Nephron progenitor cell (in vitro differentiated cells): ENCODE measurements at regions not wholly inside any gene's neighbourhood (a gene's known extent, or its start where the extent isn't known, plus 50 kb on each side); places are given as distances from the start of the nearest gene placed in this dataset.

Experiments
- DNase-seq: peaks from one replicate; pipeline ENCODE4 v3.0.0; 2021
- H3K27ac Mint-ChIP-seq: 2 replicates; pipeline ENCODE4 v1.8.0; 2021; ENCODE audit warnings: mild to moderate bottlenecking, moderate library complexity, mixed read lengths
- H3K27me3 Mint-ChIP-seq: 2 replicates; pipeline ENCODE4 v1.8.0; 2021; ENCODE audit warnings: mild to moderate bottlenecking, low read depth, mixed read lengths; ENCODE audit not compliant: poor library complexity
- H3K36me3 Mint-ChIP-seq: 2 replicates; pipeline ENCODE4 v1.8.0; 2021; ENCODE audit warnings: low read depth, mixed read lengths
- H3K4me1 Mint-ChIP-seq: 2 replicates; pipeline ENCODE4 v1.8.0; 2021; ENCODE audit warnings: mixed read lengths
- H3K4me3 Mint-ChIP-seq: 2 replicates; pipeline ENCODE4 v1.8.0; 2021; ENCODE audit warnings: mild to moderate bottlenecking, moderate library complexity, mixed read lengths
- H3K9me3 Mint-ChIP-seq: 2 replicates; pipeline ENCODE4 v1.8.0; 2021; ENCODE audit warnings: mild to moderate bottlenecking, moderate library complexity, mixed read lengths
- TF ChIP-seq, protein P1 (sequence below): fragments of 200-600 bp; sonication (generic); IDR thresholded peaks from 2 replicates; pipeline ENCODE4 v1.5.0; 2021; ENCODE audit warnings: antibody characterized with exemption

DNA sequence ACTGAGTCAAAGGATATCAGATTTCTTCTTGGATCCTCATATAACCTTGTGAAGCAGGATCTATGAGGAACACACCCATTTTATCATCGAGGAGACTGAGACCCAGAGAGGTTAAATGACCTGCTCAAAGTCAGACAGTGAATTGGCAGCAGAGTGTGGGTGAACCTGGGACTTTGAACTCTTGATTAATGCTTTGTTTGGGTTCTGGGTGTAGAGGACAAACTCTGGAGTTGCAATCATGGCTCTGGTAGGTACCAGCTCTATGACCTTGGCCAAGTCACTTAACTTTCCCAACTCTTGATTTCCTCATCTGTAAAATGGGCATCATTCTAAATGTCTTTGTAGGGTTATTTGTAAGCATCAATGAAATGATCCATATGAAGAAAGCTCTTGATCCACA lies 166.4 kb downstream of the HAPSTR1 start:
- H3K27me3 Mint-ChIP-seq = no peaks in the 10 kb centered on the region
- DNase-seq = no peak
- peaks cover 9% of the 10 kb centered on the region for H3K9me3 Mint-ChIP-seq
- no peak overlapping the region for H3K27ac Mint-ChIP-seq
- TF ChIP-seq, protein P1, sequence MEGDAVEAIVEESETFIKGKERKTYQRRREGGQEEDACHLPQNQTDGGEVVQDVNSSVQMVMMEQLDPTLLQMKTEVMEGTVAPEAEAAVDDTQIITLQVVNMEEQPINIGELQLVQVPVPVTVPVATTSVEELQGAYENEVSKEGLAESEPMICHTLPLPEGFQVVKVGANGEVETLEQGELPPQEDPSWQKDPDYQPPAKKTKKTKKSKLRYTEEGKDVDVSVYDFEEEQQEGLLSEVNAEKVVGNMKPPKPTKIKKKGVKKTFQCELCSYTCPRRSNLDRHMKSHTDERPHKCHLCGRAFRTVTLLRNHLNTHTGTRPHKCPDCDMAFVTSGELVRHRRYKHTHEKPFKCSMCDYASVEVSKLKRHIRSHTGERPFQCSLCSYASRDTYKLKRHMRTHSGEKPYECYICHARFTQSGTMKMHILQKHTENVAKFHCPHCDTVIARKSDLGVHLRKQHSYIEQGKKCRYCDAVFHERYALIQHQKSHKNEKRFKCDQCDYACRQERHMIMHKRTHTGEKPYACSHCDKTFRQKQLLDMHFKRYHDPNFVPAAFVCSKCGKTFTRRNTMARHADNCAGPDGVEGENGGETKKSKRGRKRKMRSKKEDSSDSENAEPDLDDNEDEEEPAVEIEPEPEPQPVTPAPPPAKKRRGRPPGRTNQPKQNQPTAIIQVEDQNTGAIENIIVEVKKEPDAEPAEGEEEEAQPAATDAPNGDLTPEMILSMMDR = no peak
- H3K4me1 Mint-ChIP-seq = peaks cover 10% of the 10 kb centered on the region
- no peak overlapping the region for H3K4me3 Mint-ChIP-seq
- no peaks in the 10 kb centered on the region for H3K36me3 Mint-ChIP-seq

DNA sequence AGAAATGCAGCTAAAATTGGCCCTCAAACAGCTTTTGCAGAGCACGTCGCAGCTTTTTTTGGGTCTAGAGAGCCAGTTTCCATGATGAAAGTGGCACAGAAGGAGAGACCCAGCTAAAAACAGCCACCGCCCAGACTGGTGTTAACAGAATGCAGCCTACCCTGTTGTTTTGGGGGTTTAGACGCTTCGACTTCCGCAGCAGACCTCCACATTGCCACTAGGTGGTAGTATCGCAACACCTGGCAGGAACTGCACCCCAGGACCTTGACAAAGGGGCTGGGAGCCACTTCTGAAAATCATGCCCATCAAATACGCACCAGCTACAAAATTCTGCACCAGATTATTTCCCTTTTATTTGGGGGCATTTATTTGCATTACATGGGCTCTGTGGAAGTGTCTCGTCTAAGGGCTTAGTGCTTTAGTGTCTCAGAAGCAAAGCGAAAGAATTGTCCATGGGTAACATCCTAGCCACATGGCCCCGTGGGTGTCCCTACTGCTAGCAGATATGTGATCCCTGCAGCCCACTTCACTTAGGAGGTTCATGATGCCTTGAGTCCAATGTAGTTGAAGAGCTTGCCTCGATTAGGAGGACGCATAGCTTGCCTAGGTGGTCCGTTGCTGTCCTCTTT lies 167.1 kb downstream of the HAPSTR1 start:
- peak; percentile 61 for DNase-seq
- TF ChIP-seq, protein P1 = peak; percentile 80
- Mint-ChIP-seq H3K27ac (no peak overlapping the region), H3K4me1 (peaks cover 17% of the 10 kb centered on the region), H3K4me3 (no peak overlapping the region), H3K9me3 (peaks cover 9% of the 10 kb centered on the region), H3K27me3 (no peaks in the 10 kb centered on the region), H3K36me3 (no peaks in the 10 kb centered on the region)

DNA sequence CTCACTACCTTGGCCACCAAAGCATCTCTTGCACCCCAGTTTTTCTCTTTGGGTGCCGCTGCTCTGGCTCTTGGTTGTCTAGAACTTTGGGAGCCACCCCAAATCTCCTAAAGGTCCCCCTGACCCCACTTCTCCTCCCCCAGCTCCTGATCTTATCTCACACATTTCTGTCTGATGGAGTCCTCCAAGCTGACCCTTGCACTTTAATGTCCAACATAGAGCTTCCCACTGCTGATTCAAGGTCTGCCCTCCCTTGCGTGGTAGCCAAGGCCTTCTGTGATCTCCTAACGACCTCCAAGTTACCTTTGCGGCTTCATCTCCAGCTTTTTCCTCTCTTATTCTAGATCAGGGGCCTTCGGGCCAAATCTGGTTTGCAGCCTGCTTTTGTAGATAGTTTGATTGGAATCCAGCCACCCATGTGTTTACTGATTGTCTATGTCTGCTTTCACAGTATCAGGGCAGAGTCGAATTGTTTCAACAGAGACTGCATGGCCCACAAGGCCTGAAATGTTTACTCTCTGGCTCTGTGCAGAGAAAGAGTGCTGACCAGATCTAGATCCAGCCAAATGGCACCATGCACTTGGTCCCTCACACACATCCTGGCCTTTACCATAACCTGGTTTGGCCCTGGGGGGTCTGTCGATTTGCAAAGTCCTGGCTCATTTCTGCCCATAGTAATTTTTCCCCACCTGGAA lies 168.6 kb downstream of the HAPSTR1 start:
- Mint-ChIP-seq H3K27ac (no peak overlapping the region), H3K9me3 (peaks cover 6% of the 10 kb centered on the region), H3K27me3 (no peaks in the 10 kb centered on the region), H3K4me1 (peaks cover 17% of the 10 kb centered on the region), H3K36me3 (no peaks in the 10 kb centered on the region), H3K4me3 (no peak overlapping the region)
- no peak for DNase-seq
- TF ChIP-seq, protein P1 = no peak

DNA sequence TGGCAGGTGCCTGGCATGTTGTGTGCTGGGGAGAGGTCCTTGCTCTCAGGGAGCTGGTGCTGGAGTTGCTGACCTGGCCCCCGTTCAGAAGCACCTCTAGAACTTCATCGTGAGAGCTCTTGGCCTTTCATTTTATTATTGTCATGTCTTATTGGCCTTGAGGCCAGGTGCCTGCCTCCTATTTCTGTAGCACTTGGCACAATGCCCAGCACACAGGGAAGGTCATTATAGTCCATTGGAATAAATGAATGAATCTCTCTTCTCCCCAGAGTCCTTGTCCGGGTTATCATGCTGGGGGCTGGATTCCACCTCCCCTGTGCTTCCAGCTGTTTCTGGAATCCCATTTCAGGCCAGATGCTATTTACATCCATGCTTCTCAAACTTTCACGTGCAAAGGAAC lies 169.2 kb downstream of the HAPSTR1 start:
- Mint-ChIP-seq H3K27me3 (no peaks in the 10 kb centered on the region), H3K9me3 (peaks cover 8% of the 10 kb centered on the region), H3K4me3 (no peak overlapping the region), H3K27ac (no peak overlapping the region), H3K4me1 (peaks cover 17% of the 10 kb centered on the region), H3K36me3 (peaks cover 3% of the 10 kb centered on the region)
- TF ChIP-seq, protein P1 = no peak
- no peak for DNase-seq

DNA sequence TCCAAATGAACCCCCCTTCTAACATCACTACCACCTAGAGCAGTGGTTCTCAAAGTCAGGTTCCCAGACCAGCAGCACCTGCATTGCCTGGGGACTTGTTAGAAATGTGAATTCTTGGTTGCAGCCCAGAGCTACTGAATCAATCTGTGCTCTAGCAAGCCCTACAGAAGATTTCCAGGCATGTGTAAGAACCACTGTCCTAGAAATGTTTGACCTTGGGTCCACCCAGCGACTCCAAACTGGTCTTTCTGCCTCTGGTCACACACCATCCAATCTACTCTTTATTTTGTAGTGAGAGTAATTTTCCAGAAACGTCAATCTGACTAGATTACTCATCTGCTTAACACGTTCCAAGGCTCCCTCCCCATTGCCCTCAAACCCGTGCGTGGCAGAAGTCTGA lies 169.9 kb downstream of the HAPSTR1 start:
- Mint-ChIP-seq H3K4me3 (no peak overlapping the region), H3K4me1 (peaks cover 17% of the 10 kb centered on the region), H3K36me3 (peaks cover 8% of the 10 kb centered on the region), H3K9me3 (peaks cover 15% of the 10 kb centered on the region), H3K27me3 (peaks cover 3% of the 10 kb centered on the region), H3K27ac (no peak overlapping the region)
- TF ChIP-seq, protein P1 = no peak
- DNase-seq = no peak
